NB4 (cell line): ENCODE measurements at regions not wholly inside any gene's neighbourhood (a gene's known extent, or its start where the extent isn't known, plus 50 kb on each side); places are given as distances from the start of the nearest gene placed in this dataset.
"Not testable (repeated sequence)": the region's sequence is repeated elsewhere in the genome, so short reads cannot be mapped to it uniquely, and the experiment has no call there.

ENCODE experiments used
- POLR2A ChIP-seq: IDR thresholded peaks from 2 replicates; pipeline ENCODE4 v1.6.1; 2011; ENCODE audit warnings: mild to moderate bottlenecking; ENCODE audit not compliant: insufficient read length; ENCODE audit errors: extremely low read depth
- TF ChIP-seq, protein P1 (sequence below): IDR thresholded peaks from one replicate; pipeline ENCODE4 v1.5.1; 2012; ENCODE audit warnings: low read depth, low read length

DNA sequence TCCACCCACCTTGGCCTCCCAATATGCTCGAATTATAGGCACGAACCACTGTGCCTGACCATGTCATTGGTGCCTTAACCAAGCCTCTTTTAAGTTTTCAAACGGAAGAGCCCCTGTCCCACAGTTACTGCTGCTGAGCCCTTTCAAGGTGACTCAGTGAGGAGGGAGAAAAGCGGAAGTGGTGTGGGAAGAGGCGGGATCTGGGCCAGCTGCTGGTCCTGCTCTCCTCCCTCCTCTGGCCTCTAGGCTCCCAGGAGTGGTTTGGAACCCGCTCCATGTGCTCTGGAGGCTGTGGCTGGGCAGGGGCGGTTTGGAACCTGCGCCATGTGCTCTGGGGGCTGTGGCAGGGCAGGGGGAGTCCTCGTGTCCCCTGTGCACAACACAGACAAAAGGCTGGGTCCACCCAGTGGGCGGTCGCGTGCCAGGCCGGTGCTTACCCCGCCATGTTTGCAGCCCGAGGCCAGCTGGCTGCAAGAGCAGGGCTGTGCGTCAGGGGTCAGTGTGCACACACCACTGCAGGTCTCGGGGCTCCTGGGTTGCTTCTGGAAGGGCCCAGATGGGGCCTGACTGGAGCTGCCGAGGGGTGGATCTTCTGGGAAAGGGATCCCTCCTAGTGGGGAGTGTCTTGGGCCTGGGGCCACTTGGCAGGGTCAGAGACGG, 113.4 kb upstream of the ALDH3B2 start:
- TF ChIP-seq, protein P1, sequence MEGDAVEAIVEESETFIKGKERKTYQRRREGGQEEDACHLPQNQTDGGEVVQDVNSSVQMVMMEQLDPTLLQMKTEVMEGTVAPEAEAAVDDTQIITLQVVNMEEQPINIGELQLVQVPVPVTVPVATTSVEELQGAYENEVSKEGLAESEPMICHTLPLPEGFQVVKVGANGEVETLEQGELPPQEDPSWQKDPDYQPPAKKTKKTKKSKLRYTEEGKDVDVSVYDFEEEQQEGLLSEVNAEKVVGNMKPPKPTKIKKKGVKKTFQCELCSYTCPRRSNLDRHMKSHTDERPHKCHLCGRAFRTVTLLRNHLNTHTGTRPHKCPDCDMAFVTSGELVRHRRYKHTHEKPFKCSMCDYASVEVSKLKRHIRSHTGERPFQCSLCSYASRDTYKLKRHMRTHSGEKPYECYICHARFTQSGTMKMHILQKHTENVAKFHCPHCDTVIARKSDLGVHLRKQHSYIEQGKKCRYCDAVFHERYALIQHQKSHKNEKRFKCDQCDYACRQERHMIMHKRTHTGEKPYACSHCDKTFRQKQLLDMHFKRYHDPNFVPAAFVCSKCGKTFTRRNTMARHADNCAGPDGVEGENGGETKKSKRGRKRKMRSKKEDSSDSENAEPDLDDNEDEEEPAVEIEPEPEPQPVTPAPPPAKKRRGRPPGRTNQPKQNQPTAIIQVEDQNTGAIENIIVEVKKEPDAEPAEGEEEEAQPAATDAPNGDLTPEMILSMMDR = not testable (repeated sequence)
- not testable (repeated sequence) for TF ChIP-seq POLR2A
